Mesenchymal stem cell (in vitro differentiated cells and primary cell): ENCODE measurements at regions not wholly inside any gene's neighbourhood (a gene's known extent, or its start where the extent isn't known, plus 50 kb on each side); places are given as distances from the start of the nearest gene placed in this dataset.

Source experiments
- DNase-seq: peaks from one replicate; pipeline ENCODE4 v3.0.0-alpha.2; 2013
- H2AFZ ChIP-seq: one replicate; pipeline ENCODE4 v1.6.1; 2013; ENCODE audit warnings: low read depth, mild to moderate bottlenecking, control low read depth, inconsistent platforms, low read length, moderate library complexity
- H2AK5ac ChIP-seq: 2 replicates; pipeline ENCODE4 v1.6.1; 2013; ENCODE audit warnings: low read length, moderate library complexity, mild to moderate bottlenecking, inconsistent platforms; ENCODE audit not compliant: severe bottlenecking
- H2BK120ac ChIP-seq: one replicate; pipeline ENCODE4 v1.6.1; 2013; ENCODE audit warnings: low read depth, mild to moderate bottlenecking, inconsistent platforms, low read length, moderate library complexity
- H2BK12ac ChIP-seq, 2 experiments: one replicate each; pipeline ENCODE4 v1.6.1; 2013; ENCODE audit warnings: inconsistent platforms in 2 of 2, low read length in 2 of 2, mild to moderate bottlenecking in 2 of 2, moderate library complexity in 2 of 2, control low read depth in 1 of 2
- H2BK15ac ChIP-seq: one replicate; pipeline ENCODE4 v1.6.1; 2013; ENCODE audit warnings: mild to moderate bottlenecking, low read depth, inconsistent platforms; ENCODE audit not compliant: poor library complexity, severe bottlenecking
- H2BK5ac ChIP-seq: 2 replicates; pipeline ENCODE4 v1.6.1; 2013; ENCODE audit warnings: low read depth, mild to moderate bottlenecking, low read length, control low read depth, inconsistent platforms; ENCODE audit not compliant: poor library complexity, severe bottlenecking
- H3K14ac ChIP-seq, 2 experiments: one replicate each; pipeline ENCODE4 v1.6.1; 2013; ENCODE audit warnings: inconsistent platforms in 2 of 2, low read length in 2 of 2, control low read depth in 1 of 2, mild to moderate bottlenecking in 1 of 2, moderate library complexity in 1 of 2
- H3K18ac ChIP-seq, 2 experiments: one replicate each; pipeline ENCODE4 v1.6.1; 2013; ENCODE audit warnings: inconsistent platforms in 2 of 2, low read length in 2 of 2, control low read depth in 1 of 2, low read depth in 1 of 2, mild to moderate bottlenecking in 1 of 2
- H3K23ac ChIP-seq, 2 experiments: one replicate each; pipeline ENCODE4 v1.6.1; 2013; ENCODE audit warnings: inconsistent platforms in 2 of 2, low read length in 2 of 2, mild to moderate bottlenecking in 2 of 2, moderate library complexity in 2 of 2, control low read depth in 1 of 2
- H3K27ac ChIP-seq: 2 replicates; pipeline ENCODE4 v1.5.1; 2013; ENCODE audit warnings: mild to moderate bottlenecking, moderate library complexity, low read length, control low read depth, inconsistent platforms; ENCODE audit not compliant: poor library complexity, severe bottlenecking
- H3K27me3 ChIP-seq, 2 experiments: 2 replicates each; pipeline versions ENCODE4 v1.6.1 to v1.7.0; 2013; ENCODE audit warnings: low read length in 2 of 2, mild to moderate bottlenecking in 2 of 2, moderate library complexity in 2 of 2, control low read depth in 1 of 2, inconsistent platforms in 1 of 2; ENCODE audit not compliant: control insufficient read depth in 1 of 2, insufficient read depth in 1 of 2
- H3K36me3 ChIP-seq, 2 experiments: 2 replicates each; pipeline versions ENCODE4 v1.6.1 to v1.7.0; 2013; ENCODE audit warnings: low read length in 2 of 2, control low read depth in 1 of 2, inconsistent platforms in 1 of 2, low read depth in 1 of 2, mild to moderate bottlenecking in 1 of 2; ENCODE audit not compliant: insufficient read depth in 2 of 2, control insufficient read depth in 1 of 2
- H3K4ac ChIP-seq, 2 experiments: one replicate each; pipeline ENCODE4 v1.6.1; 2013; ENCODE audit warnings: inconsistent platforms in 2 of 2, low read length in 2 of 2, mild to moderate bottlenecking in 2 of 2, moderate library complexity in 2 of 2, control low read depth in 1 of 2, low read depth in 1 of 2
- H3K4me1 ChIP-seq: 2 replicates; pipeline ENCODE4 v1.6.1; 2013; ENCODE audit warnings: low read depth, low read length, control low read depth; ENCODE audit not compliant: control insufficient read depth, insufficient read depth
- H3K4me2 ChIP-seq: 2 replicates; pipeline ENCODE4 v1.6.1; 2013; ENCODE audit warnings: low read length, mild to moderate bottlenecking, inconsistent platforms; ENCODE audit not compliant: poor library complexity, severe bottlenecking
- H3K4me3 ChIP-seq, 2 experiments: 2 replicates each; pipeline versions ENCODE4 v1.5.1 to v1.7.0; 2013; ENCODE audit warnings: low read length in 2 of 2, mild to moderate bottlenecking in 2 of 2, control low read depth in 1 of 2, low read depth in 1 of 2; ENCODE audit not compliant: insufficient read depth in 1 of 2
- H3K79me1 ChIP-seq: replicated peaks from 2 replicates; pipeline ENCODE4 v1.6.1; 2013; ENCODE audit warnings: mild to moderate bottlenecking, control low read depth, low read length, inconsistent platforms; ENCODE audit not compliant: poor library complexity, severe bottlenecking
- H3K9ac ChIP-seq: 2 replicates; pipeline ENCODE4 v1.7.0; 2013; ENCODE audit warnings: mild to moderate bottlenecking, low read length, moderate library complexity
- H3K9me3 ChIP-seq: 2 replicates; pipeline ENCODE4 v1.7.0; 2013; ENCODE audit warnings: mild to moderate bottlenecking, low read length; ENCODE audit not compliant: control insufficient read depth
- H4K8ac ChIP-seq: one replicate; pipeline ENCODE4 v1.6.1; 2013; ENCODE audit warnings: inconsistent platforms, mild to moderate bottlenecking, low read length, moderate library complexity
- H4K91ac ChIP-seq: one replicate; pipeline ENCODE4 v1.6.1; 2013; ENCODE audit warnings: mild to moderate bottlenecking, low read length, inconsistent platforms
- WGBS: methylation state at CpG from one replicate; pipeline ENCODE4 v1.1.7; 2013; ENCODE audit warnings: mixed read lengths; 5-methylcytosine and 5-hydroxymethylcytosine counted together

DNA sequence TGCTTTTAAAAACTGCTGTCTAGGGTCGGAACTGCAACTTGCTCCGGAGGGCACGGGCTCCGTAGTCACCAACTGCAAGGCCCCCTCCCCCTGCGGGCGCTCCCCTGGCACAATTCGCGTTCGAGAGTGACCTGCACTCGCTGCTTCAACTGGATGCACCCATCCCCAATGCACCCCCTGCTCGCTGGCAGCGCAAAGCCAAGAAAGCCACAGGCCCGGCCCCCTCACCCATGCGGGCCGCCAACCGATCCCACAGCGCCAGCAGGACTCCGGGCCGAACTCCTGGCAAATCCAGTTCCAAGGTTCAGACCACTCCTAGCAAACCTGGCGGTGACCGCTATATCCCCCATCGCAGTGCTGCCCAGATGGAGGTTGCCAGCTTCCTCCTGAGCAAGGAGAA is 64.2 kb upstream of the GAS1 start:
- H3K14ac ChIP-seq, result no peak overlapping the region
- H3K27me3 ChIP-seq, result no peaks in the 10 kb centered on the region
- no peaks in the 10 kb centered on the region for H3K9me3 ChIP-seq
- H3K36me3 ChIP-seq, result no peaks in the 10 kb centered on the region
- WGBS, result 94% methylated on average over 22 of the region's 22 CpGs
- no peak overlapping the region for H2BK15ac ChIP-seq
- H3K27ac ChIP-seq, result no peak overlapping the region
- no peak overlapping the region for H2AK5ac ChIP-seq
- no peak overlapping the region for H3K4me2 ChIP-seq
- H2BK5ac ChIP-seq, result no peak overlapping the region
- no peak overlapping the region for H2BK12ac ChIP-seq
- H3K79me1 ChIP-seq, result no peaks in the 10 kb centered on the region
- no peaks in the 10 kb centered on the region for H3K4me1 ChIP-seq
- no peak overlapping the region for H2AFZ ChIP-seq
- DNase-seq, result no peak
- H3K4ac ChIP-seq, result no peak overlapping the region
- H4K91ac ChIP-seq, result no peak overlapping the region
- H4K8ac ChIP-seq, result no peak overlapping the region
- no peak overlapping the region for H3K4me3 ChIP-seq
- no peak overlapping the region for H3K23ac ChIP-seq
- no peak overlapping the region for H2BK120ac ChIP-seq
- no peak overlapping the region for H3K18ac ChIP-seq
- no peak overlapping the region for H3K9ac ChIP-seq

DNA sequence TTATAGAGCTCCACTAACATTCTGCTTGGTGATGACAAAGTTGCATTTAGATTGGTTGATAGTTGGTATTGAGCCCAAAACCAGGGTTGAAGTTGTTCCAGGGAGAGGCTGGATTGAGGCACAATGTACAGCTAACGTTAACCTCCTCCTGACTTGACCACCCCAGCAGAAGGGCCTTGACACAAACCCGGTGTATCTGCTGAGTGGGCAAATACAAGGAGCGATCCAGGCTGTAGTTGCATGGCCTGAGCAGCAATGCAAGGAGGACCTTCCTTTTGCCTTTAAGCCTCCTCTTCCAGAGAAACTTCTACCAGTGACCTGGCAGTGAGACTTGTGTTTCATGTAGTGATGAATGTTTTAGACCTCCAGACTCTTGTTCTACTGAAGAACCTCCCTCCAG is 66.2 kb upstream of the GAS1 start:
- WGBS, result 59% methylated on average over 2 of the region's 3 CpGs
- H3K4ac ChIP-seq, result no peak overlapping the region
- no peaks in the 10 kb centered on the region for H3K79me1 ChIP-seq
- no peaks in the 10 kb centered on the region for H3K36me3 ChIP-seq
- no peak overlapping the region for H4K8ac ChIP-seq
- no peak overlapping the region for H3K27ac ChIP-seq
- no peak overlapping the region for H3K9ac ChIP-seq
- H2BK120ac ChIP-seq, result no peak overlapping the region
- no peak overlapping the region for H3K4me2 ChIP-seq
- H3K23ac ChIP-seq, result no peak overlapping the region
- no peak overlapping the region for H2BK15ac ChIP-seq
- no peak for DNase-seq
- H4K91ac ChIP-seq, result no peak overlapping the region
- no peak overlapping the region for H2BK5ac ChIP-seq
- H3K18ac ChIP-seq, result no peak overlapping the region
- no peaks in the 10 kb centered on the region for H3K27me3 ChIP-seq
- H2BK12ac ChIP-seq, result no peak overlapping the region
- no peak overlapping the region for H2AFZ ChIP-seq
- H3K9me3 ChIP-seq, result no peaks in the 10 kb centered on the region
- H3K4me3 ChIP-seq, result no peak overlapping the region
- H3K4me1 ChIP-seq, result no peaks in the 10 kb centered on the region
- no peak overlapping the region for H2AK5ac ChIP-seq
- no peak overlapping the region for H3K14ac ChIP-seq

GRCh38 chr9:87014436-87014835 is 67.1 kb upstream of the GAS1 start:
- H2BK5ac ChIP-seq, result no peak overlapping the region
- H3K9me3 ChIP-seq, result no peaks in the 10 kb centered on the region
- no peak for DNase-seq
- no peak overlapping the region for H2AFZ ChIP-seq
- H3K4ac ChIP-seq, result no peak overlapping the region
- no peak overlapping the region for H3K14ac ChIP-seq
- no peak overlapping the region for H3K9ac ChIP-seq
- H3K4me3 ChIP-seq, result no peak overlapping the region
- no peak overlapping the region for H3K23ac ChIP-seq
- H3K27ac ChIP-seq, result no peak overlapping the region
- no peak overlapping the region for H4K91ac ChIP-seq
- H2AK5ac ChIP-seq, result no peak overlapping the region
- WGBS, result 71% methylated on average over 1 of the region's 1 CpG
- no peaks in the 10 kb centered on the region for H3K79me1 ChIP-seq
- H3K27me3 ChIP-seq, result no peaks in the 10 kb centered on the region
- no peak overlapping the region for H2BK12ac ChIP-seq
- no peak overlapping the region for H3K4me2 ChIP-seq
- no peak overlapping the region for H2BK120ac ChIP-seq
- H3K36me3 ChIP-seq, result no peaks in the 10 kb centered on the region
- no peaks in the 10 kb centered on the region for H3K4me1 ChIP-seq
- no peak overlapping the region for H4K8ac ChIP-seq
- no peak overlapping the region for H3K18ac ChIP-seq
- no peak overlapping the region for H2BK15ac ChIP-seq

DNA sequence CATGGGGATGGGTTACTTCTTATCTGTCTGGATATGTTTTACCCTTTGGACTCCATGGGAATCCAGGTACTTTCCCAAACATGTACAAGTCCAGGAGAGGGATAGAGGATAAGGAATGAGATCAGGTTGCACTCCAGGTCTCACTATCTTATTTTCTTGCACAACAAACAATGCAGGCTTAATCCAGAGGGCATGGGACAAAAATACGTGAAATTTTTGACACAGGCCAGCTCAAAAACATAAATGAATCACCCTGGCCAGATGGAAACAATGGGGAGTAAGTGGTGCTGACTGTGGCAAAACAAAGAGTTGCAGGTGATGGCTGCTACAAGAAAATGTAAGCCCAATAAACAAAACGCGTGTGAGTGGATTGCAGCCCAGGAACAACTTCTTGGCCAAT is 69.4 kb upstream of the GAS1 start:
- no peak for DNase-seq
- no peak overlapping the region for H3K18ac ChIP-seq
- no peak overlapping the region for H3K4me2 ChIP-seq
- no peak overlapping the region for H2BK12ac ChIP-seq
- H3K4me1 ChIP-seq, result no peaks in the 10 kb centered on the region
- H3K79me1 ChIP-seq, result no peaks in the 10 kb centered on the region
- no peak overlapping the region for H3K4ac ChIP-seq
- 95% methylated on average over 3 of the region's 3 CpGs for WGBS
- no peak overlapping the region for H2AK5ac ChIP-seq
- no peaks in the 10 kb centered on the region for H3K36me3 ChIP-seq
- no peak overlapping the region for H3K4me3 ChIP-seq
- H4K91ac ChIP-seq, result no peak overlapping the region
- no peak overlapping the region for H2BK15ac ChIP-seq
- no peaks in the 10 kb centered on the region for H3K27me3 ChIP-seq
- H3K9me3 ChIP-seq, result no peaks in the 10 kb centered on the region
- no peak overlapping the region for H3K14ac ChIP-seq
- no peak overlapping the region for H2AFZ ChIP-seq
- no peak overlapping the region for H3K23ac ChIP-seq
- H3K9ac ChIP-seq, result no peak overlapping the region
- no peak overlapping the region for H4K8ac ChIP-seq
- H3K27ac ChIP-seq, result no peak overlapping the region
- H2BK5ac ChIP-seq, result no peak overlapping the region
- no peak overlapping the region for H2BK120ac ChIP-seq
